ENCODE measurements at regions not wholly inside any gene's neighbourhood (a gene's known extent, or its start where the extent isn't known, plus 50 kb on each side); places are given as distances from the start of the nearest gene placed in this dataset.

GRCh38 chr14:99065551-99065950 lies 206.4 kb downstream of the BCL11B start:
- no peak for TF ChIP-seq ZBTB21 (CRISPR knock-in tag; IDR thresholded peaks at IDR 0.05; ENCODE audit: borderline replicate concordance)
- no peak for TF ChIP-seq CTCF (IDR thresholded peaks at IDR 0.05)
- TF ChIP-seq ZNF425 (CRISPR knock-in tag; conservative IDR thresholded peaks at IDR 0.05) = no peak
- TF ChIP-seq ERG (CRISPR knock-in tag; IDR thresholded peaks at IDR 0.05) = no peak
- no peak for TF ChIP-seq JUN (CRISPR knock-in tag; IDR thresholded peaks at IDR 0.05)
- TF ChIP-seq FOXK1 (CRISPR knock-in tag; IDR thresholded peaks at IDR 0.05) = no peak
- TF ChIP-seq USF2 (CRISPR knock-in tag; IDR thresholded peaks at IDR 0.05) = no peak

Data from WTC11 (cell line).